GM21619 (cell line): ENCODE measurements at regions not wholly inside any gene's neighbourhood (a gene's known extent, or its start where the extent isn't known, plus 50 kb on each side); places are given as distances from the start of the nearest gene placed in this dataset.
"Not testable (repeated sequence)": the region's sequence is repeated elsewhere in the genome, so short reads cannot be mapped to it uniquely, and the experiment has no call there.

Source experiments
- ATAC-seq: cut with Tn5 transposase; IDR thresholded peaks from one replicate; pipeline ENCODE4 v1.9.1; 2021; ENCODE audit not compliant: unreplicated experiment

- ATAC-seq: no peak
These were observed 157.8 kb upstream of the TENT5A start for GRCh38 chr6:81909981-81910900.

- no peak for ATAC-seq
These were observed 156.7 kb upstream of the TENT5A start for GRCh38 chr6:81909162-81909561.

- peak; percentile 78 for ATAC-seq
These were observed 154.3 kb upstream of the TENT5A start for GRCh38 chr6:81906709-81907204.

GRCh38 chr6:81906041-81906440, 153.6 kb upstream of the TENT5A start:
- no peak for ATAC-seq

- ATAC-seq: no peak
These were observed 149.1 kb upstream of the TENT5A start for GRCh38 chr6:81901551-81901966.

- ATAC-seq: peak; percentile 93
These were observed 148.1 kb upstream of the TENT5A start for GRCh38 chr6:81900616-81901015.

- no peak for ATAC-seq
These were observed 145.3 kb upstream of the TENT5A start for GRCh38 chr6:81897793-81898192.

GRCh38 chr6:81896525-81897503, 144.3 kb upstream of the TENT5A start:
- no peak for ATAC-seq

GRCh38 chr6:81895511-81896185, 143.2 kb upstream of the TENT5A start:
- no peak for ATAC-seq

GRCh38 chr6:81894788-81895271, 142.3 kb upstream of the TENT5A start:
- no peak for ATAC-seq

GRCh38 chr6:81894306-81894705, 141.8 kb upstream of the TENT5A start:
- ATAC-seq: no peak

GRCh38 chr6:81892891-81893290, 140.4 kb upstream of the TENT5A start:
- ATAC-seq: no peak

- no peak for ATAC-seq
These were observed 139.4 kb upstream of the TENT5A start for GRCh38 chr6:81891874-81892273.

GRCh38 chr6:81890846-81891245, 138.4 kb upstream of the TENT5A start:
- ATAC-seq: no peak

- no peak for ATAC-seq
These were observed 137.0 kb upstream of the TENT5A start for GRCh38 chr6:81889377-81890053.

GRCh38 chr6:81886909-81887308, 134.4 kb upstream of the TENT5A start:
- ATAC-seq: not testable (repeated sequence)

GRCh38 chr6:81886157-81886556, 133.7 kb upstream of the TENT5A start:
- ATAC-seq: no peak

- no peak for ATAC-seq
These were observed 129.2 kb upstream of the TENT5A start for GRCh38 chr6:81881660-81882059.

- ATAC-seq: no peak
These were observed 126.0 kb upstream of the TENT5A start for GRCh38 chr6:81878479-81878878.

- ATAC-seq: no peak
These were observed 124.5 kb upstream of the TENT5A start for GRCh38 chr6:81876971-81877370.
